Upper lobe of left lung (tissue), 4 donors: ENCODE measurements at regions not wholly inside any gene's neighbourhood (a gene's known extent, or its start where the extent isn't known, plus 50 kb on each side); places are given as distances from the start of the nearest gene placed in this dataset.

Experiments used
- EP300 ChIP-seq, 4 donors: sonication (generic); formaldehyde crosslinking; IDR thresholded peaks; one replicate each; pipeline ENCODE4 v1.5.1; 2017; ENCODE audit warnings: antibody characterized with exemption in 4 of 4, control low read depth in 2 of 4
- POLR2A ChIP-seq, 4 donors: fragments of 450-650 bp; IDR thresholded peaks; one replicate each; pipeline ENCODE4 v1.5.1; 2016 to 2017; ENCODE audit warnings: antibody characterized with exemption in 4 of 4, mild to moderate bottlenecking in 2 of 4
- POLR2AphosphoS5 ChIP-seq, 2 donors: sonication (generic); formaldehyde crosslinking; IDR thresholded peaks; one replicate each; pipeline ENCODE4 v1.5.1; 2017; ENCODE audit warnings: antibody characterized with exemption in 2 of 2
- TF ChIP-seq, protein P1 (sequence below), 6 experiments: fragments of 450-650 bp in 4 of 6; fragments of 200-600 bp in 2 of 6; sonication (generic) in 2 of 6; IDR thresholded peaks; one replicate each; pipeline ENCODE4 v1.5.1; 2016 to 2019; ENCODE audit warnings: antibody characterized with exemption in 6 of 6

DNA sequence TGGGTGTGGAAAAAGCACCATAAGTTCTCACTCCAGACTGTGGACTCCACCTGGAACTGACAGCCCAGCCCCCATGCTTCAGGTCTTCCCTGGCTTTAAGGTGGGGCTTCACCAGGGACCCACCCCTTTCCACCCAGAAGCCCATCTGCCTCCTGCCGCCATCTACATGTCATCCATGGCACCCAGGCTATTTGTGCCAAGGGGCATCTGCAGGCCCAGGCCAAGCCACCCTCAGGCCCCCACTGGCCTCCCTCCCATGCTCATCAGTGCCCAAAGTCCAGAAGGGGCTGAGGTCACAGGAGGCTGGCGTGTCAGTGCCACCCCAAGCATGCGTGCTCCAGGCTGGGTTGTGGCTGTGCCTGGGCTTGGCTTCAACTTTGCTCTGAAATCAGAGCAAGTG lies 212.2 kb upstream of the DIO3 start:
- TF ChIP-seq, protein P1, sequence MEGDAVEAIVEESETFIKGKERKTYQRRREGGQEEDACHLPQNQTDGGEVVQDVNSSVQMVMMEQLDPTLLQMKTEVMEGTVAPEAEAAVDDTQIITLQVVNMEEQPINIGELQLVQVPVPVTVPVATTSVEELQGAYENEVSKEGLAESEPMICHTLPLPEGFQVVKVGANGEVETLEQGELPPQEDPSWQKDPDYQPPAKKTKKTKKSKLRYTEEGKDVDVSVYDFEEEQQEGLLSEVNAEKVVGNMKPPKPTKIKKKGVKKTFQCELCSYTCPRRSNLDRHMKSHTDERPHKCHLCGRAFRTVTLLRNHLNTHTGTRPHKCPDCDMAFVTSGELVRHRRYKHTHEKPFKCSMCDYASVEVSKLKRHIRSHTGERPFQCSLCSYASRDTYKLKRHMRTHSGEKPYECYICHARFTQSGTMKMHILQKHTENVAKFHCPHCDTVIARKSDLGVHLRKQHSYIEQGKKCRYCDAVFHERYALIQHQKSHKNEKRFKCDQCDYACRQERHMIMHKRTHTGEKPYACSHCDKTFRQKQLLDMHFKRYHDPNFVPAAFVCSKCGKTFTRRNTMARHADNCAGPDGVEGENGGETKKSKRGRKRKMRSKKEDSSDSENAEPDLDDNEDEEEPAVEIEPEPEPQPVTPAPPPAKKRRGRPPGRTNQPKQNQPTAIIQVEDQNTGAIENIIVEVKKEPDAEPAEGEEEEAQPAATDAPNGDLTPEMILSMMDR (IDR thresholded peaks at IDR 0.05): no peak
- TF ChIP-seq EP300 (IDR thresholded peaks at IDR 0.05) (no peak), POLR2A (IDR thresholded peaks at IDR 0.05) (no peak), POLR2AphosphoS5 (IDR thresholded peaks at IDR 0.05) (no peak)
